ENCODE measurements at regions not wholly inside any gene's neighbourhood (a gene's known extent, or its start where the extent isn't known, plus 50 kb on each side); places are given as distances from the start of the nearest gene placed in this dataset.

- DNase-seq, result no peak
- CTCF ChIA-PET, result no interaction called here
- H3K4me3 ChIP-seq (ENCODE audit: low read length), result no peak overlapping the region
- Mint-ChIP-seq H3K27me3 (peaks cover 0 to 11% of the 10 kb centered on the region in 2 donors), H3K4me1 (no peaks in the 10 kb centered on the region), H3K27ac (no peak overlapping the region), H3K36me3 (no peaks in the 10 kb centered on the region), H3K9me3 (no peaks in the 10 kb centered on the region), H3K4me3 (no peak overlapping the region)
- no peaks in the 10 kb centered on the region for H3K27me3 ChIP-seq (ENCODE audit: insufficient read depth, low read length, poor library complexity, severe bottlenecking)
- no peak overlapping the region for H3K27ac ChIP-seq (ENCODE audit: low read depth, low read length)
- no peaks in the 10 kb centered on the region for H3K9me3 ChIP-seq (ENCODE audit: low read length)
- H3K36me3 ChIP-seq (ENCODE audit: insufficient read depth, low read length), result no peaks in the 10 kb centered on the region
- H3K4me1 ChIP-seq (ENCODE audit: insufficient read depth, low read length), result no peaks in the 10 kb centered on the region
- POLR2A ChIA-PET, result no interaction called here
These were observed 154.1 kb upstream of the HS3ST3A1 start for GRCh38 chr17:13755851-13756250.

- Histone ChIP-seq H3K9me3 (ENCODE audit: low read length) (no peaks in the 10 kb centered on the region), H3K27me3 (ENCODE audit: insufficient read depth, low read length, poor library complexity, severe bottlenecking) (no peaks in the 10 kb centered on the region), H3K4me1 (ENCODE audit: insufficient read depth, low read length) (no peaks in the 10 kb centered on the region), H3K27ac (ENCODE audit: low read depth, low read length) (no peak overlapping the region), H3K4me3 (ENCODE audit: low read length) (no peak overlapping the region), H3K36me3 (ENCODE audit: insufficient read depth, low read length) (no peaks in the 10 kb centered on the region)
- H3K4me1 Mint-ChIP-seq, result no peaks in the 10 kb centered on the region
- H3K9me3 Mint-ChIP-seq, result no peaks in the 10 kb centered on the region
- peaks cover 0 to 12% of the 10 kb centered on the region in 2 donors for H3K27me3 Mint-ChIP-seq
- H3K36me3 Mint-ChIP-seq, result no peaks in the 10 kb centered on the region
- H3K27ac Mint-ChIP-seq, result no peak overlapping the region
- no peak overlapping the region for H3K4me3 Mint-ChIP-seq
- DNase-seq, result no peak
- ChIA-PET CTCF (no interaction called here), POLR2A (no interaction called here)
These were observed 155.0 kb upstream of the HS3ST3A1 start for GRCh38 chr17:13756763-13757162.

- Histone ChIP-seq H3K27me3 (ENCODE audit: insufficient read depth, low read length, poor library complexity, severe bottlenecking) (no peaks in the 10 kb centered on the region), H3K9me3 (ENCODE audit: low read length) (no peaks in the 10 kb centered on the region), H3K36me3 (ENCODE audit: insufficient read depth, low read length) (no peaks in the 10 kb centered on the region), H3K4me1 (ENCODE audit: insufficient read depth, low read length) (no peaks in the 10 kb centered on the region), H3K27ac (ENCODE audit: low read depth, low read length) (no peak overlapping the region), H3K4me3 (ENCODE audit: low read length) (no peak overlapping the region)
- H3K9me3 Mint-ChIP-seq, result no peaks in the 10 kb centered on the region
- no peak for DNase-seq
- no peaks in the 10 kb centered on the region for H3K4me1 Mint-ChIP-seq
- H3K27me3 Mint-ChIP-seq, result peaks cover 0 to 8% of the 10 kb centered on the region in 2 donors
- H3K36me3 Mint-ChIP-seq, result no peaks in the 10 kb centered on the region
- ChIA-PET CTCF (interaction anchor here (1.3 kb wide), 1 partner anchor 544 kb away, joined by 3 read pairs; no protein-coding TSS in a partner anchor), POLR2A (no interaction called here)
- no peak overlapping the region for H3K27ac Mint-ChIP-seq
- no peak overlapping the region for H3K4me3 Mint-ChIP-seq
These were observed 156.1 kb upstream of the HS3ST3A1 start for GRCh38 chr17:13757871-13758270.

GRCh38 chr17:13759518-13760335 lies 158.0 kb upstream of the HS3ST3A1 start:
- H3K9me3 ChIP-seq (ENCODE audit: low read length), result no peaks in the 10 kb centered on the region
- no peak overlapping the region for H3K27ac Mint-ChIP-seq
- no peak overlapping the region for H3K4me3 ChIP-seq (ENCODE audit: low read length)
- H3K4me3 Mint-ChIP-seq, result no peak overlapping the region
- no peaks in the 10 kb centered on the region for H3K36me3 ChIP-seq (ENCODE audit: insufficient read depth, low read length)
- ChIA-PET POLR2A (no interaction called here), CTCF (no interaction called here)
- no peaks in the 10 kb centered on the region for H3K9me3 Mint-ChIP-seq
- H3K27me3 ChIP-seq (ENCODE audit: insufficient read depth, low read length, poor library complexity, severe bottlenecking), result no peaks in the 10 kb centered on the region
- no peaks in the 10 kb centered on the region for H3K36me3 Mint-ChIP-seq
- no peak for DNase-seq
- no peaks in the 10 kb centered on the region for H3K4me1 Mint-ChIP-seq
- no peaks in the 10 kb centered on the region for H3K4me1 ChIP-seq (ENCODE audit: insufficient read depth, low read length)
- H3K27me3 Mint-ChIP-seq, result peaks cover 3 to 22% of the 10 kb centered on the region in 2 donors
- H3K27ac ChIP-seq (ENCODE audit: low read depth, low read length), result no peak overlapping the region

GRCh38 chr17:13761038-13761603 lies 159.4 kb upstream of the HS3ST3A1 start:
- Mint-ChIP-seq H3K4me1 (no peaks in the 10 kb centered on the region), H3K9me3 (no peaks in the 10 kb centered on the region), H3K36me3 (no peaks in the 10 kb centered on the region), H3K27ac (no peak overlapping the region), H3K27me3 (peaks cover 3 to 22% of the 10 kb centered on the region in 2 donors), H3K4me3 (no peak overlapping the region)
- Histone ChIP-seq H3K27ac (ENCODE audit: low read depth, low read length) (no peak overlapping the region), H3K27me3 (ENCODE audit: insufficient read depth, low read length, poor library complexity, severe bottlenecking) (no peaks in the 10 kb centered on the region), H3K4me1 (ENCODE audit: insufficient read depth, low read length) (no peaks in the 10 kb centered on the region), H3K36me3 (ENCODE audit: insufficient read depth, low read length) (no peaks in the 10 kb centered on the region), H3K9me3 (ENCODE audit: low read length) (no peaks in the 10 kb centered on the region), H3K4me3 (ENCODE audit: low read length) (no peak overlapping the region)
- ChIA-PET CTCF (no interaction called here), POLR2A (no interaction called here)
- no peak for DNase-seq

- H3K4me3 Mint-ChIP-seq, result no peak overlapping the region
- peaks cover 12 to 34% of the 10 kb centered on the region in 2 donors for H3K27me3 Mint-ChIP-seq
- no peak overlapping the region for H3K27ac ChIP-seq (ENCODE audit: low read depth, low read length)
- no peak for DNase-seq
- H3K4me3 ChIP-seq (ENCODE audit: low read length), result no peak overlapping the region
- no peaks in the 10 kb centered on the region for H3K4me1 Mint-ChIP-seq
- no peaks in the 10 kb centered on the region for H3K36me3 ChIP-seq (ENCODE audit: insufficient read depth, low read length)
- CTCF ChIA-PET, result no interaction called here
- H3K36me3 Mint-ChIP-seq, result peaks cover 0 to 8% (median 0%) of the 10 kb centered on the region in 3 donors
- no peaks in the 10 kb centered on the region for H3K27me3 ChIP-seq (ENCODE audit: insufficient read depth, low read length, poor library complexity, severe bottlenecking)
- H3K9me3 Mint-ChIP-seq, result peaks cover 11 to 18% (median 13%) of the 10 kb centered on the region in 5 donors
- peaks cover 6% of the 10 kb centered on the region for H3K9me3 ChIP-seq (ENCODE audit: low read length)
- no peak overlapping the region for H3K27ac Mint-ChIP-seq
- no peaks in the 10 kb centered on the region for H3K4me1 ChIP-seq (ENCODE audit: insufficient read depth, low read length)
- POLR2A ChIA-PET, result no interaction called here
These were observed 164.0 kb upstream of the HS3ST3A1 start for GRCh38 chr17:13765701-13766100.

- Histone ChIP-seq H3K36me3 (ENCODE audit: insufficient read depth, low read length) (no peaks in the 10 kb centered on the region), H3K27me3 (ENCODE audit: insufficient read depth, low read length, poor library complexity, severe bottlenecking) (no peaks in the 10 kb centered on the region), H3K9me3 (ENCODE audit: low read length) (peaks cover 6% of the 10 kb centered on the region), H3K4me1 (ENCODE audit: insufficient read depth, low read length) (no peaks in the 10 kb centered on the region), H3K4me3 (ENCODE audit: low read length) (no peak overlapping the region), H3K27ac (ENCODE audit: low read depth, low read length) (no peak overlapping the region)
- peaks cover 14 to 24% (median 16%) of the 10 kb centered on the region in 5 donors for H3K9me3 Mint-ChIP-seq
- POLR2A ChIA-PET, result no interaction called here
- DNase-seq, result no peak
- no peaks in the 10 kb centered on the region for H3K4me1 Mint-ChIP-seq
- peaks cover 9 to 15% of the 10 kb centered on the region in 2 donors for H3K27me3 Mint-ChIP-seq
- H3K27ac Mint-ChIP-seq, result no peak overlapping the region
- CTCF ChIA-PET, result no interaction called here
- H3K4me3 Mint-ChIP-seq, result no peak overlapping the region
- H3K36me3 Mint-ChIP-seq, result peaks cover 0 to 23% (median 4%) of the 10 kb centered on the region in 3 donors
These were observed 169.0 kb upstream of the HS3ST3A1 start for GRCh38 chr17:13770702-13771101.

GRCh38 chr17:13775450-13775849 lies 173.7 kb upstream of the HS3ST3A1 start:
- Histone ChIP-seq H3K9me3 (ENCODE audit: low read length) (peaks cover 2% of the 10 kb centered on the region), H3K27ac (ENCODE audit: low read depth, low read length) (no peak overlapping the region), H3K36me3 (ENCODE audit: insufficient read depth, low read length) (no peaks in the 10 kb centered on the region), H3K4me1 (ENCODE audit: insufficient read depth, low read length) (no peaks in the 10 kb centered on the region), H3K4me3 (ENCODE audit: low read length) (no peak overlapping the region), H3K27me3 (ENCODE audit: insufficient read depth, low read length, poor library complexity, severe bottlenecking) (no peaks in the 10 kb centered on the region)
- H3K27ac Mint-ChIP-seq, result no peak overlapping the region
- peaks cover 2 to 51% (median 10%) of the 10 kb centered on the region in 3 donors for H3K36me3 Mint-ChIP-seq
- H3K4me3 Mint-ChIP-seq, result no peak overlapping the region
- ChIA-PET CTCF (interaction anchor here (0.9 kb wide), 1 partner anchor 11 kb away, joined by 3 read pairs; no protein-coding TSS in a partner anchor), POLR2A (no interaction called here)
- H3K9me3 Mint-ChIP-seq, result peaks cover 4 to 15% (median 12%) of the 10 kb centered on the region in 5 donors
- DNase-seq, result no peak
- H3K27me3 Mint-ChIP-seq, result peaks cover 2% of the 10 kb centered on the region in 2 donors
- no peaks in the 10 kb centered on the region for H3K4me1 Mint-ChIP-seq
